Endothelial cell of umbilical vein (primary cell): ENCODE measurements at regions not wholly inside any gene's neighbourhood (a gene's known extent, or its start where the extent isn't known, plus 50 kb on each side); places are given as distances from the start of the nearest gene placed in this dataset.

Experiments used
- BruUV-seq: library from RNA; stranded (reverse); fragments of 400-500 nt; replicated peaks from 2 replicates; lab custom pipeline; 2021; lab: Mats Ljungman, UMichigan
- CTCF ChIA-PET: fragments of 300-600, 350-600 bp; sonication (Branson Sonifier 250); formaldehyde crosslinking; loops from one replicate; lab custom pipeline; 2021; ENCODE audit warnings: antibody characterized with exemption, inconsistent platforms; lab: Charles Lee
- POLR2A ChIA-PET: fragments of 300-600, 350-600 bp; sonication (Branson Sonifier 250); formaldehyde crosslinking; loops from one replicate; lab custom pipeline; 2021; ENCODE audit warnings: antibody characterized with exemption, inconsistent platforms; lab: Charles Lee
- DNase-seq: peaks from one replicate; pipeline ENCODE4 v3.0.0-alpha.2; 2011; ENCODE audit warnings: low read depth, low spot score
- FAIRE-seq: peaks from 2 replicates; lab custom pipeline; 2011; peaks lifted over from hg19 to GRCh38; lab: Jason Lieb, UNC
- H2AFZ ChIP-seq: 2 replicates; pipeline ENCODE4 v1.6.0; 2012; ENCODE audit warnings: low read depth, low read length, control low read depth, inconsistent platforms
- H3K27ac ChIP-seq: 2 replicates; pipeline ENCODE4 v1.5.1; 2011; ENCODE audit warnings: low read depth, mild to moderate bottlenecking, control low read depth, low read length, moderate library complexity; ENCODE audit not compliant: insufficient read depth
- H3K27me3 ChIP-seq, 2 experiments: 2 replicates each; pipeline versions ENCODE4 v1.6.0 to v1.6.1; 2011; ENCODE audit warnings: low read length in 2 of 2, mixed read lengths in 1 of 2; ENCODE audit not compliant: control insufficient read depth in 2 of 2, insufficient read depth in 2 of 2
- H3K36me3 ChIP-seq, 2 experiments: 2 replicates in 1 of 2; 3 replicates in 1 of 2; pipeline ENCODE4 v1.5.1; 2011; ENCODE audit warnings: low read length in 2 of 2, mild to moderate bottlenecking in 1 of 2, moderate library complexity in 1 of 2; ENCODE audit not compliant: control insufficient read depth in 2 of 2, insufficient read depth in 2 of 2; ENCODE audit errors: extremely low read depth in 1 of 2
- H3K4me1 ChIP-seq: 3 replicates; pipeline ENCODE4 v1.5.1; 2011; ENCODE audit warnings: mild to moderate bottlenecking, low read length; ENCODE audit not compliant: control insufficient read depth, insufficient read depth; ENCODE audit errors: extremely low read depth
- H3K4me2 ChIP-seq: 2 replicates; pipeline ENCODE4 v1.6.1; 2011; ENCODE audit warnings: low read length, control low read depth, mixed read lengths; ENCODE audit not compliant: insufficient read depth
- H3K4me3 ChIP-seq, 3 experiments: fragments of 200-600 bp in 1 of 3; sonication (generic), shearing (Covaris generic) in 1 of 3; replicated peaks in 1 of 3; 2 replicates each; pipeline ENCODE4 v1.5.1; 2011 to 2016; ENCODE audit warnings: control low read depth in 3 of 3, low read length in 3 of 3, mild to moderate bottlenecking in 2 of 3, inconsistent platforms in 1 of 3, low read depth in 1 of 3, moderate library complexity in 1 of 3; ENCODE audit not compliant: insufficient read depth in 1 of 3
- H3K79me2 ChIP-seq: 2 replicates; pipeline ENCODE4 v1.6.0; 2012; ENCODE audit warnings: low read length, inconsistent platforms; ENCODE audit not compliant: control insufficient read depth, insufficient read depth
- H3K9ac ChIP-seq: replicated peaks from 2 replicates; pipeline ENCODE3; 2011; ENCODE audit warnings: low read length, control low read depth; ENCODE audit not compliant: insufficient read depth; ENCODE audit errors: extremely low read depth
- H3K9me1 ChIP-seq: replicated peaks from 3 replicates; pipeline ENCODE4 v1.6.0; 2011; ENCODE audit warnings: mild to moderate bottlenecking, low read length; ENCODE audit not compliant: control insufficient read depth, insufficient read depth; ENCODE audit errors: extremely low read depth
- H3K9me3 ChIP-seq: replicated peaks from 2 replicates; pipeline ENCODE4 v1.5.1; 2012; ENCODE audit warnings: low read length, inconsistent platforms; ENCODE audit not compliant: control insufficient read depth, insufficient read depth
- H4K20me1 ChIP-seq: replicated peaks from 2 replicates; pipeline ENCODE3; 2011; ENCODE audit warnings: mild to moderate bottlenecking, low read length; ENCODE audit not compliant: control insufficient read depth, insufficient read depth; ENCODE audit errors: extremely low read depth
- GATA2 ChIP-seq: IDR thresholded peaks from 2 replicates; pipeline ENCODE4 v1.7.0; 2011; ENCODE audit warnings: low read depth, mild to moderate bottlenecking, moderate library complexity, mixed read lengths, low read length; ENCODE audit not compliant: insufficient read length, insufficient read depth
- JUN ChIP-seq: IDR thresholded peaks from 2 replicates; pipeline ENCODE4 v1.6.1; 2011; ENCODE audit warnings: borderline replicate concordance, low read depth; ENCODE audit not compliant: insufficient read length, insufficient read depth
- MAX ChIP-seq: IDR thresholded peaks from 2 replicates; pipeline ENCODE4 v1.6.1; 2011; ENCODE audit not compliant: insufficient read depth, insufficient read length
- MYC ChIP-seq: IDR thresholded peaks from one replicate; pipeline ENCODE4 v1.6.1; 2011; ENCODE audit warnings: mild to moderate bottlenecking, low read depth, low read length
- POLR2A ChIP-seq: IDR thresholded peaks from 2 replicates; pipeline ENCODE4 v1.6.1; 2012; ENCODE audit warnings: low read depth, mild to moderate bottlenecking, control low read depth, low read length
- dilution Hi-C: fragments of 300-500 bp; cut with MboI; formaldehyde crosslinking; loops from one replicate; pipeline ENCODE4 v1.15.0; 2019; ENCODE audit warnings: low sequenced_read_pairs; ENCODE audit not compliant: extremely low pct_ligation_motif_present
- intact Hi-C: fragments of 100-400 bp; cut with micrococcal nuclease; formaldehyde crosslinking; loops from one replicate; pipeline ENCODE4 v1.10.0; 2022

- no TSS peak for BruUV-seq
Measured at GRCh38 chr15:70227147-70227546, 129.4 kb upstream of the TLE3 start.

GRCh38 chr15:70226337-70226980 lies 128.7 kb upstream of the TLE3 start:
- no peak for TF ChIP-seq MAX
- TF ChIP-seq MYC: no peak
- no peaks in the 10 kb centered on the region for H3K9me3 ChIP-seq
- no peak for DNase-seq
- no peaks in the 10 kb centered on the region for H4K20me1 ChIP-seq
- no peak overlapping the region for H3K9ac ChIP-seq
- no peak overlapping the region for H2AFZ ChIP-seq
- peaks cover under 1 to 3% of the 10 kb centered on the region in 2 experiments for H3K27me3 ChIP-seq
- no peak overlapping the region for H3K27ac ChIP-seq
- no TSS peak for BruUV-seq
- no peak overlapping the region for H3K4me3 ChIP-seq
- H3K4me1 ChIP-seq: no peaks in the 10 kb centered on the region
- H3K4me2 ChIP-seq: no peak overlapping the region
- ChIA-PET POLR2A (no interaction called here), CTCF (interaction anchor here (1.4 kb wide), 1 partner anchor 10 kb away, joined by 3 read pairs; no protein-coding TSS in a partner anchor)
- no peaks in the 10 kb centered on the region for H3K79me2 ChIP-seq
- dilution Hi-C loops (no loop called here), intact Hi-C loops (no loop called here)
- FAIRE-seq: no peak
- H3K9me1 ChIP-seq: no peaks in the 10 kb centered on the region
- H3K36me3 ChIP-seq: no peaks in the 10 kb centered on the region

More at GRCh38 chr15:70227147-70227546, 129.4 kb upstream of the TLE3 start:
- DNase-seq (no peak), FAIRE-seq (no peak)
- Histone ChIP-seq H2AFZ (no peak overlapping the region), H3K27ac (no peak overlapping the region), H3K9me1 (no peaks in the 10 kb centered on the region), H3K4me2 (no peak overlapping the region), H3K4me3 (no peak overlapping the region), H3K27me3 (peaks cover 3% of the 10 kb centered on the region in 2 experiments), H3K79me2 (no peaks in the 10 kb centered on the region), H3K9ac (no peak overlapping the region), H3K9me3 (no peaks in the 10 kb centered on the region), H3K4me1 (no peaks in the 10 kb centered on the region), H3K36me3 (no peaks in the 10 kb centered on the region), H4K20me1 (no peaks in the 10 kb centered on the region)
- ChIA-PET CTCF (interaction anchor here (1.4 kb wide), 1 partner anchor 9 kb away, joined by 3 read pairs; no protein-coding TSS in a partner anchor), POLR2A (no interaction called here)
- intact Hi-C loops: no loop called here
- dilution Hi-C loops: no loop called here
- TF ChIP-seq POLR2A: no peak
- no peak for TF ChIP-seq GATA2
- no peak for TF ChIP-seq JUN
